ENCODE measurements at regions not wholly inside any gene's neighbourhood (a gene's known extent, or its start where the extent isn't known, plus 50 kb on each side); places are given as distances from the start of the nearest gene placed in this dataset.
"Not testable (repeated sequence)": the region's sequence is repeated elsewhere in the genome, so short reads cannot be mapped to it uniquely, and the experiment has no call there.

GRCh38 chr10:43929122-43929521, 280.4 kb upstream of the ZNF32 start:
- no peaks in the 10 kb centered on the region for H3K36me3 ChIP-seq (ENCODE audit: control insufficient read depth, insufficient read depth, low read length)
- peaks cover 2% of the 10 kb centered on the region for H3K9me3 ChIP-seq (replicated peaks; ENCODE audit: control insufficient read depth, low read depth, low read length)
- H3K4me3 ChIP-seq (ENCODE audit: low read length) = no peak overlapping the region
- no peaks in the 10 kb centered on the region for H3K27me3 ChIP-seq (ENCODE audit: control insufficient read depth, insufficient read depth, low read length)
- WGBS (ENCODE audit: insufficient coverage) = 84% methylated on average over 6 of the region's 6 CpGs
- no peak overlapping the region for H3K27ac ChIP-seq (ENCODE audit: low read length)
- H3K4me1 ChIP-seq (ENCODE audit: control insufficient read depth, insufficient read depth, low read length) = peaks cover 3% of the 10 kb centered on the region
- DNase-seq = no peak

- Histone ChIP-seq H3K36me3 (ENCODE audit: control insufficient read depth, insufficient read depth, low read length) (no peaks in the 10 kb centered on the region), H3K27me3 (ENCODE audit: control insufficient read depth, insufficient read depth, low read length) (no peaks in the 10 kb centered on the region), H3K27ac (ENCODE audit: low read length) (no peak overlapping the region), H3K4me3 (ENCODE audit: low read length) (no peak overlapping the region), H3K9me3 (replicated peaks; ENCODE audit: control insufficient read depth, low read depth, low read length) (no peaks in the 10 kb centered on the region), H3K4me1 (ENCODE audit: control insufficient read depth, insufficient read depth, low read length) (peaks cover 3% of the 10 kb centered on the region)
- 84% methylated on average over 4 of the region's 7 CpGs for WGBS (ENCODE audit: insufficient coverage)
- DNase-seq = no peak
Measured at GRCh38 chr10:43928425-43928968, 279.8 kb upstream of the ZNF32 start.

GRCh38 chr10:43926875-43927406, 278.3 kb upstream of the ZNF32 start:
- no peaks in the 10 kb centered on the region for H3K9me3 ChIP-seq (replicated peaks; ENCODE audit: control insufficient read depth, low read depth, low read length)
- 91% methylated on average over 6 of the region's 7 CpGs for WGBS (ENCODE audit: insufficient coverage)
- H3K27ac ChIP-seq (ENCODE audit: low read length) = no peak overlapping the region
- peaks cover 8% of the 10 kb centered on the region for H3K4me1 ChIP-seq (ENCODE audit: control insufficient read depth, insufficient read depth, low read length)
- no peak overlapping the region for H3K4me3 ChIP-seq (ENCODE audit: low read length)
- H3K27me3 ChIP-seq (ENCODE audit: control insufficient read depth, insufficient read depth, low read length) = no peaks in the 10 kb centered on the region
- DNase-seq = no peak
- no peaks in the 10 kb centered on the region for H3K36me3 ChIP-seq (ENCODE audit: control insufficient read depth, insufficient read depth, low read length)

GRCh38 chr10:43926371-43926770, 277.7 kb upstream of the ZNF32 start:
- no CpG with 5 or more reads among the region's 5 CpGs for WGBS (ENCODE audit: insufficient coverage)
- H3K27ac ChIP-seq (ENCODE audit: low read length) = no peak overlapping the region
- H3K4me1 ChIP-seq (ENCODE audit: control insufficient read depth, insufficient read depth, low read length) = peaks cover 8% of the 10 kb centered on the region
- no peak overlapping the region for H3K4me3 ChIP-seq (ENCODE audit: low read length)
- no peaks in the 10 kb centered on the region for H3K9me3 ChIP-seq (replicated peaks; ENCODE audit: control insufficient read depth, low read depth, low read length)
- no peaks in the 10 kb centered on the region for H3K36me3 ChIP-seq (ENCODE audit: control insufficient read depth, insufficient read depth, low read length)
- H3K27me3 ChIP-seq (ENCODE audit: control insufficient read depth, insufficient read depth, low read length) = peaks cover 2% of the 10 kb centered on the region
- no peak for DNase-seq

DNA sequence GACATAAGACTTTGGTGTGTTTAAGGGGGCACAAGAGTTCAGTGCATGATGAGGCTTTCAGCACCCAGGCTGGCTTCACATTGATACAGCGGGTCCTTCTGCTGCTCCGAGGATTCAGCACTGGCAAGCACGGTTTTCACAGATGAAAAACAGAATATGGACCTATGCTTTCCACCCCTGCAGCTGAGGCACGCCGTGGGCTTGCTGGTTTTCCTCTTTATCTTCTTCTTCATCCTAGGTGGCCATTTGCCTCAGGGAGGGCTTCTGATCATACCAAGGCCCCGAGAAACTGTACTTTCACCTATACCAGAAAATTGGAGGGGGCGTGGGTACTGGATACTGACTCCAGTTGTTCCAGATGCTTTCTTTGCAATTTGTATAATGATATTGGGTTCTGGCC, 277.1 kb upstream of the ZNF32 start:
- DNase-seq = no peak
- H3K4me3 ChIP-seq (ENCODE audit: low read length) = no peak overlapping the region
- no peaks in the 10 kb centered on the region for H3K9me3 ChIP-seq (replicated peaks; ENCODE audit: control insufficient read depth, low read depth, low read length)
- H3K36me3 ChIP-seq (ENCODE audit: control insufficient read depth, insufficient read depth, low read length) = no peaks in the 10 kb centered on the region
- peaks cover 8% of the 10 kb centered on the region for H3K4me1 ChIP-seq (ENCODE audit: control insufficient read depth, insufficient read depth, low read length)
- peaks cover 2% of the 10 kb centered on the region for H3K27me3 ChIP-seq (ENCODE audit: control insufficient read depth, insufficient read depth, low read length)
- WGBS (ENCODE audit: insufficient coverage) = 80% methylated on average over 5 of the region's 7 CpGs
- H3K27ac ChIP-seq (ENCODE audit: low read length) = no peak overlapping the region

DNA sequence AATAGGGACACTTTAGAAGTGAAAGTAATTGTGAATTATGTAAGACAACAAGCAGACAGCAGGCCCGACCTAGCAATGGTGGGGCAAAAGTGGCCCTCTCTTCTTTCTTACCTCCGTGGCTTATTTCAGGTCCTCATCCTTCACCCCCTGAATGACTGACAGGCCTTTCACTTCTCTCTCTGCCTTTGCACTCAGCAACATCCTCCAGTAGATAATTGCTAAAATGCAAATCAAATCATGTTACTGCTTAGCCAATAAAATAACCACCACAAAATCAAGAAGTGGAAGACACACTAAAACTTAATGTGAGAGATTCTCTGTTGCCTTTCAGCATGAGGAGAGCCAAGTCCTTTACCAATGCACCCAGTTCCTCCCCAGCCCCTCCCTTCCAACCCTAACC, 274.6 kb upstream of the ZNF32 start:
- Histone ChIP-seq H3K36me3 (ENCODE audit: control insufficient read depth, insufficient read depth, low read length) (no peaks in the 10 kb centered on the region), H3K9me3 (replicated peaks; ENCODE audit: control insufficient read depth, low read depth, low read length) (peaks cover 4% of the 10 kb centered on the region), H3K27me3 (ENCODE audit: control insufficient read depth, insufficient read depth, low read length) (peaks cover 2% of the 10 kb centered on the region), H3K4me1 (ENCODE audit: control insufficient read depth, insufficient read depth, low read length) (peaks cover 8% of the 10 kb centered on the region), H3K27ac (ENCODE audit: low read length) (no peak overlapping the region), H3K4me3 (ENCODE audit: low read length) (no peak overlapping the region)
- 68% methylated on average over 2 of the region's 2 CpGs for WGBS (ENCODE audit: insufficient coverage)
- no peak for DNase-seq

GRCh38 chr10:43922335-43923280, 273.9 kb upstream of the ZNF32 start:
- peaks cover 4% of the 10 kb centered on the region for H3K9me3 ChIP-seq (replicated peaks; ENCODE audit: control insufficient read depth, low read depth, low read length)
- no peak overlapping the region for H3K27ac ChIP-seq (ENCODE audit: low read length)
- 58% methylated on average over 6 of the region's 9 CpGs for WGBS (ENCODE audit: insufficient coverage)
- no peaks in the 10 kb centered on the region for H3K36me3 ChIP-seq (ENCODE audit: control insufficient read depth, insufficient read depth, low read length)
- peaks cover 8% of the 10 kb centered on the region for H3K4me1 ChIP-seq (ENCODE audit: control insufficient read depth, insufficient read depth, low read length)
- H3K27me3 ChIP-seq (ENCODE audit: control insufficient read depth, insufficient read depth, low read length) = peaks cover 2% of the 10 kb centered on the region
- H3K4me3 ChIP-seq (ENCODE audit: low read length) = no peak overlapping the region
- peak; percentile 47 for DNase-seq

DNA sequence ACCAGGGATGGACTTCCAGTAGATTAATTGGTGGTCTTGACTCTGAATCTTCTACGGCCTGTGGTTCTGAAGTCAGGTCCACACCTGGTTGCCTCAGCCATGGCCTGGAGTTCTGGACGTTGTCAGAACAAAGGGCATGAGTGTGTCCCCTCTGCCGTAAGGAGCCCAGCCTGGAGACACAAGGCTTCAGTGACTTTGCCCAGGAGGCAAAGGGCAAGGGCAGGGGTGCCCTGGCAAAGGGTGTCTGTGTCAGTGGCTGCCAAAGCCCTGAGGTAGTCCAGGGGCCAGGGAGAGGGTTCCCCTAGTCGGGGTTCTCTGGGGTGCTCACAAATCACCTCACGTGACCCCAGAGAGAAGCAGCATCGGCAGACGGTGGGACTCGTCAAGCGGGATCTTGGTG, 273.2 kb upstream of the ZNF32 start:
- Histone ChIP-seq H3K9me3 (replicated peaks; ENCODE audit: control insufficient read depth, low read depth, low read length) (peaks cover 4% of the 10 kb centered on the region), H3K27ac (ENCODE audit: low read length) (no peak overlapping the region), H3K36me3 (ENCODE audit: control insufficient read depth, insufficient read depth, low read length) (no peaks in the 10 kb centered on the region), H3K4me1 (ENCODE audit: control insufficient read depth, insufficient read depth, low read length) (peaks cover 8% of the 10 kb centered on the region), H3K27me3 (ENCODE audit: control insufficient read depth, insufficient read depth, low read length) (peaks cover 2% of the 10 kb centered on the region), H3K4me3 (ENCODE audit: low read length) (no peak overlapping the region)
- DNase-seq = no peak
- 86% methylated on average over 5 of the region's 9 CpGs for WGBS (ENCODE audit: insufficient coverage)

- Histone ChIP-seq H3K9me3 (replicated peaks; ENCODE audit: control insufficient read depth, low read depth, low read length) (peaks cover 4% of the 10 kb centered on the region), H3K4me1 (ENCODE audit: control insufficient read depth, insufficient read depth, low read length) (peaks cover 8% of the 10 kb centered on the region), H3K27ac (ENCODE audit: low read length) (no peak overlapping the region), H3K36me3 (ENCODE audit: control insufficient read depth, insufficient read depth, low read length) (no peaks in the 10 kb centered on the region), H3K27me3 (ENCODE audit: control insufficient read depth, insufficient read depth, low read length) (peaks cover 2% of the 10 kb centered on the region), H3K4me3 (ENCODE audit: low read length) (no peak overlapping the region)
- WGBS (ENCODE audit: insufficient coverage) = 100% methylated on average over 1 of the region's 6 CpGs
- no peak for DNase-seq
Measured at GRCh38 chr10:43921478-43921877, 272.8 kb upstream of the ZNF32 start.

DNA sequence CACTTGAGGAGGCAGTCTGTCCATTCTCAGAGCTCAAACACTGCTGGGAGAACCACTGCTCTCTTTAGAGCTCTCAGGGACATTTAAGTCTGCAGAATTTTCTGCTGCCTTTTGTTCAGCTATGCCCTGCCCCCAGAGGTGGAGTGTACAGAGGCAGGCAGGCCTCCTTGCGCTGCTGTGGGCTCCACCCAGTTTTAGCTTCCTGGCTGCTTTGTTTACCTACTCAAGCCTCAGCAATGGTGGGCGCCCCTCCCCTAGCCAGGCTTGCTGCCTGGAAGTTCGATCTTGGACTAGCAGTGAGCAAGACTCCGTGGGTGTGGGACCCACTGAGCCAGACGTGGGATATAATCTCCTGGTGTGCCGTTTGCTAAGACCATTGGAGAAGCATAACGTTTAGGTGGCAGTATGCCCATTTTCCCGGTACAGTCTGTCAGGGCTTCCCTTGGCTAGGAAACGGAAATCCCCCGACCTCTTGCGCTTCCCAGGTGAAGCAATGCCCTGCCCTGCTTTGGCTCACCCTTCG, 271.6 kb upstream of the ZNF32 start:
- WGBS (ENCODE audit: insufficient coverage) = 88% methylated on average over 11 of the region's 12 CpGs
- not testable (repeated sequence) for H3K4me1 ChIP-seq (ENCODE audit: control insufficient read depth, insufficient read depth, low read length); H3K4me3 ChIP-seq (ENCODE audit: low read length); H3K27me3 ChIP-seq (ENCODE audit: control insufficient read depth, insufficient read depth, low read length); H3K27ac ChIP-seq (ENCODE audit: low read length); H3K36me3 ChIP-seq (ENCODE audit: control insufficient read depth, insufficient read depth, low read length); H3K9me3 ChIP-seq (replicated peaks; ENCODE audit: control insufficient read depth, low read depth, low read length); DNase-seq

All from muscle of leg (tissue), 3 donors.